Neural progenitor cell (in vitro differentiated cells): ENCODE measurements at regions not wholly inside any gene's neighbourhood (a gene's known extent, or its start where the extent isn't known, plus 50 kb on each side); places are given as distances from the start of the nearest gene placed in this dataset.

ENCODE experiments used
- CTCF ChIP-seq: fragments of 200-600 bp; sonication (generic); IDR thresholded peaks from 2 replicates; pipeline ENCODE4 v1.5.1; 2017; ENCODE audit warnings: antibody characterized with exemption, mild to moderate bottlenecking
- EZH2 ChIP-seq: fragments of 200-600 bp; sonication (generic); IDR thresholded peaks from 2 replicates; pipeline ENCODE4 v1.6.1; 2017; ENCODE audit warnings: antibody characterized with exemption, mild to moderate bottlenecking, moderate library complexity

DNA sequence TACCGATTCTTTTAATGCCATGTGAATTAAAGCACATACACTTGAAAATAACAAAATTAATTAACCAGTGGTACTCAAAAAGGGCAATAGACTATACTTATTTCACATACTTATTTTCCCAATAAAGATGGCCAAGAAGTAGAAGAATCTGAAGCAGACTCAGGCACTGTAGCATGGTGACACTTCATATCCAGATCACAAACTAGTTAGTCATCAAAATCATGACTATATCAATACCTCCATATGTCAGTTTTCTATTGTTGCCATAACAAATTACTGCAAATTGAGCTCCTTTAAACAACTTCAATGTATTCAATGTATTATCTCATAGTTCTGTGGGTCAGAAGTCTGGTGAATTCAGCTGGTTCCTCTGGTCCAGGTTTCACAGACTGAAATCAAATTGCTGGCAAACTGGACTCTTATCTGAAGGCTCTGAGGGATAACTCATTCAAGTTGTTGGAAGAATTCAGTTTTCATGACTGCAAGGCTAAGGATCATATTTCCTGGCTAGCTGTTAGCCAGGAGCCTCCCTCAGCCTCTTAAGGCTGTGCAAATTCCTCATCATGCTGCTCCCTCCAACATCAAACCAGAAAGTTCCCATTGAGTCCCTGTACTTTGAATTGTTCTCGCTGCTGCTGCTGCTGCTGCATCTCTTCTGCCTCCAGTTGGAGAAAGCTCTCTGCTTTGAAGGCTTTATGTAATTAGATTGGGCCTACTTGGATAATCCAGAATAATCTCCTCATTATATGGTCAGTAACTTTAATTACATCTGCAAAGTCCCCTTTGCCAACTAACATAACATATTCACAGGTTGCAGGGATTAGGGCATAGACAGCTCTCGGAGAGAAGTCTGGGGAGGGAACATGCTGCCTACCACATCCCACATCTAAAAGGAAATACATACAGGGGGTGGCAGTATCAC lies 91.5 kb downstream of the MRPL39 start:
- TF ChIP-seq CTCF (no peak), EZH2 (no peak)
